ENCODE measurements at regions not wholly inside any gene's neighbourhood (a gene's known extent, or its start where the extent isn't known, plus 50 kb on each side); places are given as distances from the start of the nearest gene placed in this dataset.

DNA sequence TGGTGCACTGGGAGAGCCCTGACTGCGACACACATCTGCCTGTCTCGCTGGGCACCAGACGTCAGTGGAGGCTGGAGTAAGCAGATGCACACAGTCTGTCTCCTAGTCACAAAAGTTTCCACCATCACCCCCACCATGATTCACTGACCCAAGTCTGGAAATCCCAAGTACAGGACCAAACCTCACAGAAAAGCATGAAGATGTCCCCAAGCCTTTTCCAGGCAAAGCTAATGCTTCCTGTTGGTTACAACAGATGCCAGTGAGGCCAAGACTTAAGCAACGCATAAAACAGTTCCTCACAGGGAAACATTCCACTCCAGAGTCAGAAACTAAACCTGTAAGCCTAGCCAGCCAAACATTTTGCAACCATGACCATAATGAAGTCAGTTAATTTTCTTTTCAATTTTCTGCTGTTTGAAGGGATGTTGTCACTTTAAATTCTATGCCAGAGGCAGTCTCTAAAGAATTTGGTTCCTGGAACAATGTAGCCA is 259.3 kb upstream of the SLC30A5 start:
- no peak for TF ChIP-seq ZFX (IDR thresholded peaks at IDR 0.05; ENCODE audit: borderline replicate concordance)
- TF ChIP-seq, protein P1, sequence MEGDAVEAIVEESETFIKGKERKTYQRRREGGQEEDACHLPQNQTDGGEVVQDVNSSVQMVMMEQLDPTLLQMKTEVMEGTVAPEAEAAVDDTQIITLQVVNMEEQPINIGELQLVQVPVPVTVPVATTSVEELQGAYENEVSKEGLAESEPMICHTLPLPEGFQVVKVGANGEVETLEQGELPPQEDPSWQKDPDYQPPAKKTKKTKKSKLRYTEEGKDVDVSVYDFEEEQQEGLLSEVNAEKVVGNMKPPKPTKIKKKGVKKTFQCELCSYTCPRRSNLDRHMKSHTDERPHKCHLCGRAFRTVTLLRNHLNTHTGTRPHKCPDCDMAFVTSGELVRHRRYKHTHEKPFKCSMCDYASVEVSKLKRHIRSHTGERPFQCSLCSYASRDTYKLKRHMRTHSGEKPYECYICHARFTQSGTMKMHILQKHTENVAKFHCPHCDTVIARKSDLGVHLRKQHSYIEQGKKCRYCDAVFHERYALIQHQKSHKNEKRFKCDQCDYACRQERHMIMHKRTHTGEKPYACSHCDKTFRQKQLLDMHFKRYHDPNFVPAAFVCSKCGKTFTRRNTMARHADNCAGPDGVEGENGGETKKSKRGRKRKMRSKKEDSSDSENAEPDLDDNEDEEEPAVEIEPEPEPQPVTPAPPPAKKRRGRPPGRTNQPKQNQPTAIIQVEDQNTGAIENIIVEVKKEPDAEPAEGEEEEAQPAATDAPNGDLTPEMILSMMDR (IDR thresholded peaks at IDR 0.05), result no peak
- no peak overlapping the region for H3K27ac ChIP-seq

DNA sequence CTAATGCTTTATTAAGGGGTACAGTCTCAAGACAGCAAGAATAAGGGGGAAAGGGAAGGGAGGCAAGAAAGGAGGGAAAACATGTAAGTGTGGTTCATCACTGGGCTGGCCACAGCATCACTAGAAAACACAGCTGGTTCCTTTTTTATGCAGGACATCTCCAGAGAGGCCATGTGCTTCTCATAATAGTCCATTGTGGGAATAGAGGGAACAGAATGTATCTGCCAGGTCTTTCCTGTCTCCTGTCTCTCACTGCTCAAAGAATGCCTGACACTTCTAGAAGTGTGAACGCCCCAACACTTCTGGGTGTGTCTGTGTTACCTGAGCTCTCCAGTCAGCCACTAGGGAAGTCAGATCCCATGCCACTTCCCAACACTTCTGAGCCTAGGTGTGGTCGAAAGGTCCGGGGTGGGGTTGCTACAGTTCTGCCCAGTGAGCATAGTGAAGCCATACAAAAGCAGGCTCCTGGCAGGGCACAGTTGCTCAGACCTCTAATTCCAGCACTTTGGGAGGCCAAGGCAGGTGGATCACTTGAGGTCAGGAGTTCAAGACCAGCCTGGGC is 255.6 kb upstream of the SLC30A5 start:
- no peak overlapping the region for H3K27ac ChIP-seq

DNA sequence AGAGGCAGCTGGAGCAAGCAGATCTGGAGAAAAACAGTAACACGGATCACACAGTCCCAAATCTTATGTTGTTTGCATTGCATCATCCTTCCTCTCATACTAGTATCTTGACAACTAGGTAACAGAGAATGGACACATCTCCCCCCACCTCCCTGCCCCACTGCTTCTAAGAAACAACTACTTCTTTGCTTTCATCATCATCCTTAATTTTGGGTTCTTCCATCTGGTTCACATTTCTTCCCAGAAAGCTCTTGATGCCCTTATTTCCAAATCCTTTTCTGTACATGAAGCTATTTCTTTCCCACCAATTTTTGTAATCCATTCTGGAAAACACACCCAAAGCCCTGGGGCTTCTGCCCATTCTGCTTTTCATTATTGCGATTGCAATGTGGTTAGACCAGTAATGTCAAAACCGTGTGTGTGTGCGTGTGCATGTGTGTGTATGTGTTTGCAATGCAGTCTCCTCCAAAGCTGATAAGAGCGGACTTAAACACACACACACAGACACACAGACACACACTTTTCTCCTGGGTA is 254.7 kb upstream of the SLC30A5 start:
- H3K27ac ChIP-seq, result no peak overlapping the region
- no peak for TF ChIP-seq ZFX (IDR thresholded peaks at IDR 0.05; ENCODE audit: borderline replicate concordance)
- TF ChIP-seq, protein P1 (IDR thresholded peaks at IDR 0.05), result no peak

More for the DNA sequence above, 255.6 kb upstream of the SLC30A5 start:
- TF ChIP-seq, protein P1 (IDR thresholded peaks at IDR 0.05), result no peak
- no peak for TF ChIP-seq ZFX (IDR thresholded peaks at IDR 0.05; ENCODE audit: borderline replicate concordance)

DNA sequence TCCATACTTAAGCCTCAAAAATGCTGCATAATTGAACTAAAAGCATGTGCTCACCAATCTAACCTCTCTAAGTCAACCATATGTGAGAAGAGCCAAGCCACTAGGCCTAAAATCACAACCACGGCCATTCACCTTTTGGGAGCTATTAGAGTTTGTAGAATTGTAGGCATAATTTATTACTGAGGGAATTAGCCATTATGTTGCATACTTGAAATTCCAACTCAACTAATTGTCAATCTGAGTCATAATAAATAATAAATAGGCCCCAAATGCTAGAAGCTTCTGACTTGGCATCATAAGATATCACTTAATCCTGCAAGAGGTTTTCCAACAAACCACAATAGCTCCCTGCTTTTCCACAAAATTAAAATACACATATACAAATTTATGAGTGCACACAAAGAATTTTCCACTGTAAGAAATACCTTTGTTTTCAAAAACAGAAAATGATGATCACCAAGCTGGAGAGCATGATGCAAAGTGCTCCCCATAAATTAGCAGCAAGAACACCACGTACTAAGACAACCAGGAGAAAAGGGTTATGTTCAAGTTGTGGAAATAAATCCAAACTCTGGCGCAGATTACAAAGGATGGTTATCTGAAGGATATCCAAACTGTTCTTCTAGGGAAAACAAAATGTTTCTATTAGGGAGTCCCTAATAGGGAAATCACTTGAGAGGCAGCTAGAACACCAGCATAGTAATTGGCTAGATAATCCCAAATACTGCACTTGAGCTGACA is 250.0 kb upstream of the SLC30A5 start:
- TF ChIP-seq, protein P1 (IDR thresholded peaks at IDR 0.05), result no peak
- TF ChIP-seq ZFX (IDR thresholded peaks at IDR 0.05; ENCODE audit: borderline replicate concordance), result no peak
- no peak overlapping the region for H3K27ac ChIP-seq

DNA sequence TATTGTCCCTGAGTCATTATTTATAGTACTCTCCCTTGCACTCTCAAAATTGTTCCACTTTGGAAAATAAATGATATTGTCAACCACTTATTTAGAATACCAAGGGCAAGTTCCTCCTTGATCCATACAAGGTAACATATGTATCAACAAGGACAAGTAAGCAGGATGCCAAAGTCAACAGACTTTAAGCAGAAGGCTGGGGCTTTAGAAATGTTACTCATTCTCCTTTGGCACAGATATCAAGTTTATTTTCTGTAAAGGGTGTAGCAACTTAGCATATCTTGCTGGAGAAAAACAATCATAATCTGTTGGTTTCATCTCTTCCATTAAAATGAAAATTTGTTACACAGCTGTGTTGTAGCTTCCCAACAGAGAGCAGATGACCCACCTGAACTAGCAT is 248.7 kb upstream of the SLC30A5 start:
- H3K27ac ChIP-seq, result no peak overlapping the region
- TF ChIP-seq, protein P1 (IDR thresholded peaks at IDR 0.05), result no peak
- no peak for TF ChIP-seq ZFX (IDR thresholded peaks at IDR 0.05; ENCODE audit: borderline replicate concordance)

DNA sequence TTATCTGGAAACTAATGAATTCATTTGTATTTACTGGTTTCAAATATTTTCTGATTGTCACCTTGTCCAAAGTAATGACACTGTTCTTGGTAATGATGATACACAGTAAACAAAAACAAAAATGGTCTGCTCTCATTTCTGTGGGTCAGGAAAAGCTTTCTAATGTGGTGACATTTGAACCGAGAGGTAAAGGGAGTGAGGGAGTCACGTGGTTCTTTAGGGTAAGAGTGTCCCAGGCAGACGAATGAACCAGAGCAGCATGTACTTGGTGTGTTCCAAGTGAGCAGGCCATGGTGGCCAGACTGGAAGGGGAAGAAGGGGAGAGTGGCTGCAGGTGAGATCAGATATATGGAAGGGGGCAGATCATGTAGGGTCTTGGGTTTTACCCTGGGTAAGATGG is 247.0 kb upstream of the SLC30A5 start:
- H3K27ac ChIP-seq, result no peak overlapping the region
- TF ChIP-seq, protein P1 (IDR thresholded peaks at IDR 0.05), result no peak
- no peak for TF ChIP-seq ZFX (IDR thresholded peaks at IDR 0.05; ENCODE audit: borderline replicate concordance)

DNA sequence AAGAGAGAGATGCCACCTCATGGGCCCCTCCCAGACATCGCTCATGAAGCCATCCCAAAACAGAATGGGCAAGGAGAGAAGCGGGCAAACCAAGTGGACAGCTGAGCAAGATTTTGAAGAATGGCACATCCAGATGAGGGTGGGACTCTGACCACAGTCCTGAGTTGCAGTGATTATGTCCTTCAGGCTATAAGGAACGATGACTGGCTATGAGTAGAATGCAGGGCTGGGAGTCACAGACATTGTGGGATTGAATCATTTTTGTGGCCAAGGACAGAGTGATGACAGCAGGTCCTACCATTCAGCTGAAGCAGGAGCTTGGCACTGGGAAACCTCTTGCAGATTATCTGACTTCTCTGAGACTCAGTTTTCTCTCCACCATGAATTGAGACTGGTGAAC is 245.7 kb upstream of the SLC30A5 start:
- H3K27ac ChIP-seq, result no peak overlapping the region
- TF ChIP-seq ZFX (IDR thresholded peaks at IDR 0.05; ENCODE audit: borderline replicate concordance), result no peak
- TF ChIP-seq, protein P1 (IDR thresholded peaks at IDR 0.05), result no peak
